ENCODE measurements at regions not wholly inside any gene's neighbourhood (a gene's known extent, or its start where the extent isn't known, plus 50 kb on each side); places are given as distances from the start of the nearest gene placed in this dataset.

DNA sequence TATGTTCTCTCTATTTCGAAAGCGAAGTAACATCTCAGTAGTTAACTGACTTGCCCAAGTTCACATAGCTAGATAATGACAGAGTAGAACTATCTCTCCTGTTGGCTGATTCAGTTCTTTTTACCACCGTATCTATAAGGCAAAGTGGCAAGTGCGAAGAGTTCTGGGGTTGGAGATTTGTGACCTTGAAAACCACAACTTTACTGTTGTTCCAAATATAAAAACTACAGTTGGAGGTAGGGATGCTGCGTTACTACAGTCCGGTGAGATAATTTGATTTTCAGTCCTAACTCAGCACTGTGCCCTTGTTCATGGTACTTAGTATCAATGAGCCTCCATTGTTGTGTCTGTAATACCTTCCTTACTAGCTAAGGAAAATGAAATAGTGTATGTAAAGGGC is 71.2 kb upstream of the GOLGA8B start:
- TF ChIP-seq, protein P1, sequence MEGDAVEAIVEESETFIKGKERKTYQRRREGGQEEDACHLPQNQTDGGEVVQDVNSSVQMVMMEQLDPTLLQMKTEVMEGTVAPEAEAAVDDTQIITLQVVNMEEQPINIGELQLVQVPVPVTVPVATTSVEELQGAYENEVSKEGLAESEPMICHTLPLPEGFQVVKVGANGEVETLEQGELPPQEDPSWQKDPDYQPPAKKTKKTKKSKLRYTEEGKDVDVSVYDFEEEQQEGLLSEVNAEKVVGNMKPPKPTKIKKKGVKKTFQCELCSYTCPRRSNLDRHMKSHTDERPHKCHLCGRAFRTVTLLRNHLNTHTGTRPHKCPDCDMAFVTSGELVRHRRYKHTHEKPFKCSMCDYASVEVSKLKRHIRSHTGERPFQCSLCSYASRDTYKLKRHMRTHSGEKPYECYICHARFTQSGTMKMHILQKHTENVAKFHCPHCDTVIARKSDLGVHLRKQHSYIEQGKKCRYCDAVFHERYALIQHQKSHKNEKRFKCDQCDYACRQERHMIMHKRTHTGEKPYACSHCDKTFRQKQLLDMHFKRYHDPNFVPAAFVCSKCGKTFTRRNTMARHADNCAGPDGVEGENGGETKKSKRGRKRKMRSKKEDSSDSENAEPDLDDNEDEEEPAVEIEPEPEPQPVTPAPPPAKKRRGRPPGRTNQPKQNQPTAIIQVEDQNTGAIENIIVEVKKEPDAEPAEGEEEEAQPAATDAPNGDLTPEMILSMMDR (IDR thresholded peaks at IDR 0.05): no peak
- TF ChIP-seq POLR2A (IDR thresholded peaks at IDR 0.05): no peak

All from adrenal gland (tissue), 5 donors.